HCT116 (cell line): ENCODE measurements at regions not wholly inside any gene's neighbourhood (a gene's known extent, or its start where the extent isn't known, plus 50 kb on each side); places are given as distances from the start of the nearest gene placed in this dataset.

Experiments used
- ATAC-seq: fragments of 200-7000 bp; cut with Tn5 transposase; 2 replicates; pipeline ENCODE4 v1.9.1; 2020; ENCODE audit warnings: mild to moderate bottlenecking, moderate library complexity
- BruUV-seq: library from RNA; stranded (reverse); fragments of 400-500 nt; replicated peaks from 2 replicates; lab custom pipeline; 2021; lab: Mats Ljungman, UMichigan
- CTCF ChIA-PET: fragments of 300-600 bp; sonication (Branson Sonifier 250); formaldehyde crosslinking; loops from one replicate; lab custom pipeline; 2021; ENCODE audit warnings: antibody characterized with exemption; lab: Charles Lee
- POLR2A ChIA-PET: fragments of 300-600, 350-600 bp; sonication (Branson Sonifier 250); formaldehyde crosslinking; loops from one replicate; lab custom pipeline; 2021; ENCODE audit warnings: antibody characterized with exemption; lab: Charles Lee
- RAD21 ChIA-PET, 2 experiments: fragments of 300-600 bp; sonication (Branson Sonifier 250); formaldehyde crosslinking; loops; one replicate each; lab custom pipeline; 2023; ENCODE audit warnings: low total read pairs in 2 of 2; ENCODE audit not compliant: uncharacterized antibody in 2 of 2, unreplicated experiment in 2 of 2, low non-redundant PET in 1 of 2; lab: Charles Lee
- DNase-seq: peaks from one replicate; pipeline ENCODE4 v3.0.0-alpha.2; 2010; ENCODE audit warnings: low read depth, low spot score
- H2AFZ ChIP-seq: fragments of 200-600 bp; shearing (Covaris generic), sonication (generic); 2 replicates; pipeline ENCODE4 v1.6.1; 2017; ENCODE audit warnings: low read depth, mixed run types, mixed read lengths, antibody characterized with exemption, low read length; ENCODE audit not compliant: poor library complexity, severe bottlenecking
- H3K27ac ChIP-seq: 2 replicates; pipeline ENCODE4 v1.5.1; 2012; ENCODE audit warnings: low read depth, low read length
- H3K27me3 ChIP-seq: fragments of 200-600 bp; sonication (generic); 2 replicates; pipeline ENCODE4 v1.6.1; 2016; ENCODE audit warnings: mixed run types, low read length, mixed read lengths; ENCODE audit not compliant: insufficient read depth
- H3K36me3 ChIP-seq, 2 experiments: fragments of 200-500 bp in 1 of 2; fragments of 200-600 bp in 1 of 2; sonication (Bioruptor generic) in 1 of 2; sonication (generic) in 1 of 2; 2 replicates each; pipeline versions ENCODE4 v1.5.1 to v1.6.1; 2014 to 2016; ENCODE audit warnings: low read length in 2 of 2, inconsistent platforms in 1 of 2, mixed read lengths in 1 of 2, mixed run types in 1 of 2; ENCODE audit not compliant: insufficient read depth in 2 of 2, control insufficient read depth in 1 of 2
- H3K4me1 ChIP-seq, 2 experiments: fragments of 200-600 bp in 1 of 2; sonication (generic) in 1 of 2; 2 replicates each; pipeline versions ENCODE4 v1.5.1 to v1.6.1; 2012 to 2017; ENCODE audit warnings: low read length in 2 of 2, inconsistent platforms in 1 of 2, mild to moderate bottlenecking in 1 of 2, mixed read lengths in 1 of 2, mixed run types in 1 of 2, moderate library complexity in 1 of 2; ENCODE audit not compliant: insufficient read depth in 2 of 2, control insufficient read depth in 1 of 2
- H3K4me2 ChIP-seq: fragments of 200-600 bp; sonication (generic); 2 replicates; pipeline ENCODE4 v1.6.1; 2017; ENCODE audit warnings: mixed run types, low read length, mixed read lengths
- H3K4me3 ChIP-seq, 2 experiments: fragments of 200-600 bp in 1 of 2; sonication (generic) in 1 of 2; replicated peaks in 1 of 2; 2 replicates each; pipeline ENCODE4 v1.5.1; 2011 to 2016; ENCODE audit warnings: low read length in 2 of 2, control low read depth in 1 of 2, low read depth in 1 of 2, mild to moderate bottlenecking in 1 of 2, mixed read lengths in 1 of 2, mixed run types in 1 of 2
- H3K79me2 ChIP-seq: fragments of 200-600 bp; sonication (generic); 2 replicates; pipeline ENCODE4 v1.6.1; 2017; ENCODE audit warnings: mild to moderate bottlenecking, mixed run types, low read length, moderate library complexity, mixed read lengths; ENCODE audit not compliant: insufficient read depth
- H3K9ac ChIP-seq: fragments of 200-600 bp; sonication (generic); 2 replicates; pipeline ENCODE4 v1.6.1; 2016; ENCODE audit warnings: low read length, mixed read lengths
- H3K9me2 ChIP-seq: fragments of 200-600 bp; sonication (generic), shearing (Covaris generic); 2 replicates; pipeline ENCODE4 v1.6.1; 2017; ENCODE audit warnings: mixed run types, mild to moderate bottlenecking, moderate library complexity; ENCODE audit not compliant: insufficient read depth
- H3K9me3 ChIP-seq, 2 experiments: fragments of 200-500 bp in 1 of 2; fragments of 200-600 bp in 1 of 2; sonication (Bioruptor generic) in 1 of 2; sonication (generic) in 1 of 2; 2 replicates each; pipeline ENCODE4 v1.6.1; 2014 to 2017; ENCODE audit warnings: low read length in 2 of 2, mixed read lengths in 2 of 2, inconsistent platforms in 1 of 2, low read depth in 1 of 2, mild to moderate bottlenecking in 1 of 2, mixed run types in 1 of 2, moderate library complexity in 1 of 2; ENCODE audit not compliant: control insufficient read depth in 1 of 2, insufficient read depth in 1 of 2
- H4K20me1 ChIP-seq: fragments of 200-600 bp; sonication (generic), shearing (Covaris generic); 2 replicates; pipeline ENCODE4 v1.6.1; 2017; ENCODE audit warnings: mixed run types, mild to moderate bottlenecking, moderate library complexity; ENCODE audit not compliant: insufficient read depth
- CEBPB ChIP-seq: IDR thresholded peaks from 2 replicates; pipeline ENCODE4 v1.6.1; 2012; ENCODE audit warnings: low read depth
- EGR1 ChIP-seq: IDR thresholded peaks from 2 replicates; pipeline ENCODE4 v1.6.1; 2012; ENCODE audit warnings: low read depth
- EZH2 ChIP-seq: fragments of 200-600 bp; sonication (generic); IDR thresholded peaks from 2 replicates; pipeline ENCODE4 v1.6.1; 2017; ENCODE audit warnings: antibody characterized with exemption, mixed run types
- FOSL1 ChIP-seq: IDR thresholded peaks from 2 replicates; pipeline ENCODE4 v1.6.1; 2012; ENCODE audit warnings: low read depth
- JUND ChIP-seq: IDR thresholded peaks from 2 replicates; pipeline ENCODE4 v1.6.1; 2012
- POLR2A ChIP-seq: IDR thresholded peaks from 2 replicates; pipeline ENCODE4 v1.7.0; 2011; ENCODE audit warnings: borderline replicate concordance; ENCODE audit not compliant: insufficient read depth, insufficient read length; ENCODE audit errors: extremely low read depth
- POLR2AphosphoS5 ChIP-seq: IDR thresholded peaks from 2 replicates; pipeline ENCODE4 v1.6.1; 2011; ENCODE audit warnings: mild to moderate bottlenecking, low read depth, low read length, moderate library complexity
- SIN3A ChIP-seq: IDR thresholded peaks from 2 replicates; pipeline ENCODE4 v1.6.1; 2012; ENCODE audit warnings: low read depth
- SRF ChIP-seq: IDR thresholded peaks from 2 replicates; pipeline ENCODE4 v1.6.1; 2012; ENCODE audit warnings: low read depth
- YY1 ChIP-seq: IDR thresholded peaks from 2 replicates; pipeline ENCODE4 v1.6.1; 2011; ENCODE audit warnings: low read length, low read depth, moderate library complexity, mild to moderate bottlenecking; ENCODE audit not compliant: insufficient replicate concordance; ENCODE audit errors: extremely low read depth
- ZNF274 ChIP-seq: fragments of 200-500 bp; sonication (Bioruptor generic); IDR thresholded peaks from 2 replicates; pipeline ENCODE4 v1.6.1; 2014; ENCODE audit warnings: mild to moderate bottlenecking, low read depth, low read length, inconsistent platforms
- intact Hi-C: fragments of 100-400 bp; cut with micrococcal nuclease; formaldehyde crosslinking; loops from 2 replicates; pipeline ENCODE4 v1.10.0; 2022
- TF ChIP-seq, protein P1 (sequence below): IDR thresholded peaks from 2 replicates; pipeline ENCODE4 v1.6.1; 2012; ENCODE audit warnings: low read depth
- TF ChIP-seq, protein P2 (sequence below), 3 experiments: fragments of 200-600 bp in 1 of 3; sonication (generic) in 1 of 3; IDR thresholded peaks in 2 of 3; conservative IDR thresholded peaks in 1 of 3; 2 replicates each; pipeline ENCODE4 v1.5.1; 2012 to 2017; ENCODE audit warnings: low read depth in 2 of 3, low read length in 2 of 3, antibody characterized with exemption in 1 of 3, borderline replicate concordance in 1 of 3, control low read depth in 1 of 3, mild to moderate bottlenecking in 1 of 3, mixed read lengths in 1 of 3, mixed run types in 1 of 3, moderate library complexity in 1 of 3; ENCODE audit not compliant: insufficient read depth in 1 of 3

DNA sequence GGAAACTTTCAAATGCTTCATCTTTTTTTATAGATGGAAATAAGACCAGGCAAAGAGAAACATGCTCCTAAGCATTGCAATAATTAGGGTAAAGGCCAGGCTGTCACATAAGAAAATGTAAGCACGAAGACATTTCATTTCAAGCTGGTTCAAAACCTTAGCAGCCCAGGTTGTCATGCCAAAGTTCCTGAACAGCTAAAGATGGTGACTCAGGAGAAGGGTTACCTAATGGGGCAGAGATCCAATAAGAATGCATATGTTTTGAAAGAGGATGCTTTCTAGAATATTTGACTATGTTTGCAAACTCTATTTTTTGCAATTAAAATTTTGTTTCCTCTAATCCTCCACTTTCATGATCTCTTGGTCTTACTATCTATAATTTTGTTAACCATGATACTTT, 65.6 kb upstream of the PHACTR2 start:
- no TSS peak for BruUV-seq
- CTCF ChIA-PET: no interaction called here

DNA sequence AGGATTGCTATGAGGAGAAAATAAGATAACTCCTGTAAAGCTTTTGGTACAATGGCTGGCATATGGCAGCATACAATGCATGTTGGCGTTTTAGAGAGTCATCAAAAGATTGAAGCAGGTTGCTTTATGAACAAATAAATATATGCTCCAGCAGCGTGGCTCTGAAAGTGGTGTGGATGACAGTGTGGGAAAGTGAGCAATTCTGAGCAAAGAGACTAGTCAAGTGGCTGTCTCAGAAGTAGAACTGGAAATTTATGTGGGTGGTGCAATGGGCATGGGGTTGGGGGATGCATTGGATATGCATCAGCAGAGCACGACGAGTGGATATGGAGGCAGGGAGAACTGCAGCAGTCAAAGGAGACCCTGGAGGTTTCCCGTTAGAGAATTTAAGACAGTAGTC, 66.2 kb upstream of the PHACTR2 start:
- ATAC-seq (no peak), DNase-seq (no peak)
- no peak overlapping the region for H3K4me3 ChIP-seq
- no TSS peak for BruUV-seq
- no peaks in the 10 kb centered on the region for H3K9me2 ChIP-seq
- H3K9me3 ChIP-seq: no peaks in the 10 kb centered on the region
- H3K9ac ChIP-seq: no peak overlapping the region
- H2AFZ ChIP-seq: no peak overlapping the region
- ChIA-PET POLR2A (no interaction called here), RAD21 (no interaction called here), CTCF (no interaction called here)
- H3K27ac ChIP-seq: no peak overlapping the region
- no peaks in the 10 kb centered on the region for H3K36me3 ChIP-seq
- H3K79me2 ChIP-seq: no peaks in the 10 kb centered on the region
- no peaks in the 10 kb centered on the region for H4K20me1 ChIP-seq
- no peak overlapping the region for H3K4me2 ChIP-seq
- H3K4me1 ChIP-seq: no peaks in the 10 kb centered on the region
- H3K27me3 ChIP-seq: no peaks in the 10 kb centered on the region
- intact Hi-C loops: no loop called here
- no peak for TF ChIP-seq EZH2
- no peak for TF ChIP-seq JUND
- no peak for TF ChIP-seq CEBPB
- TF ChIP-seq, protein P1, sequence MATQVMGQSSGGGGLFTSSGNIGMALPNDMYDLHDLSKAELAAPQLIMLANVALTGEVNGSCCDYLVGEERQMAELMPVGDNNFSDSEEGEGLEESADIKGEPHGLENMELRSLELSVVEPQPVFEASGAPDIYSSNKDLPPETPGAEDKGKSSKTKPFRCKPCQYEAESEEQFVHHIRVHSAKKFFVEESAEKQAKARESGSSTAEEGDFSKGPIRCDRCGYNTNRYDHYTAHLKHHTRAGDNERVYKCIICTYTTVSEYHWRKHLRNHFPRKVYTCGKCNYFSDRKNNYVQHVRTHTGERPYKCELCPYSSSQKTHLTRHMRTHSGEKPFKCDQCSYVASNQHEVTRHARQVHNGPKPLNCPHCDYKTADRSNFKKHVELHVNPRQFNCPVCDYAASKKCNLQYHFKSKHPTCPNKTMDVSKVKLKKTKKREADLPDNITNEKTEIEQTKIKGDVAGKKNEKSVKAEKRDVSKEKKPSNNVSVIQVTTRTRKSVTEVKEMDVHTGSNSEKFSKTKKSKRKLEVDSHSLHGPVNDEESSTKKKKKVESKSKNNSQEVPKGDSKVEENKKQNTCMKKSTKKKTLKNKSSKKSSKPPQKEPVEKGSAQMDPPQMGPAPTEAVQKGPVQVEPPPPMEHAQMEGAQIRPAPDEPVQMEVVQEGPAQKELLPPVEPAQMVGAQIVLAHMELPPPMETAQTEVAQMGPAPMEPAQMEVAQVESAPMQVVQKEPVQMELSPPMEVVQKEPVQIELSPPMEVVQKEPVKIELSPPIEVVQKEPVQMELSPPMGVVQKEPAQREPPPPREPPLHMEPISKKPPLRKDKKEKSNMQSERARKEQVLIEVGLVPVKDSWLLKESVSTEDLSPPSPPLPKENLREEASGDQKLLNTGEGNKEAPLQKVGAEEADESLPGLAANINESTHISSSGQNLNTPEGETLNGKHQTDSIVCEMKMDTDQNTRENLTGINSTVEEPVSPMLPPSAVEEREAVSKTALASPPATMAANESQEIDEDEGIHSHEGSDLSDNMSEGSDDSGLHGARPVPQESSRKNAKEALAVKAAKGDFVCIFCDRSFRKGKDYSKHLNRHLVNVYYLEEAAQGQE: no peak
- TF ChIP-seq SIN3A: no peak
- TF ChIP-seq, protein P2, sequence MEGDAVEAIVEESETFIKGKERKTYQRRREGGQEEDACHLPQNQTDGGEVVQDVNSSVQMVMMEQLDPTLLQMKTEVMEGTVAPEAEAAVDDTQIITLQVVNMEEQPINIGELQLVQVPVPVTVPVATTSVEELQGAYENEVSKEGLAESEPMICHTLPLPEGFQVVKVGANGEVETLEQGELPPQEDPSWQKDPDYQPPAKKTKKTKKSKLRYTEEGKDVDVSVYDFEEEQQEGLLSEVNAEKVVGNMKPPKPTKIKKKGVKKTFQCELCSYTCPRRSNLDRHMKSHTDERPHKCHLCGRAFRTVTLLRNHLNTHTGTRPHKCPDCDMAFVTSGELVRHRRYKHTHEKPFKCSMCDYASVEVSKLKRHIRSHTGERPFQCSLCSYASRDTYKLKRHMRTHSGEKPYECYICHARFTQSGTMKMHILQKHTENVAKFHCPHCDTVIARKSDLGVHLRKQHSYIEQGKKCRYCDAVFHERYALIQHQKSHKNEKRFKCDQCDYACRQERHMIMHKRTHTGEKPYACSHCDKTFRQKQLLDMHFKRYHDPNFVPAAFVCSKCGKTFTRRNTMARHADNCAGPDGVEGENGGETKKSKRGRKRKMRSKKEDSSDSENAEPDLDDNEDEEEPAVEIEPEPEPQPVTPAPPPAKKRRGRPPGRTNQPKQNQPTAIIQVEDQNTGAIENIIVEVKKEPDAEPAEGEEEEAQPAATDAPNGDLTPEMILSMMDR (IDR thresholded peaks at IDR 0.05 in 2 of 3, conservative IDR thresholded peaks at IDR 0.05 in 1 of 3; ENCODE audit: borderline replicate concordance in 1 of 3, insufficient read depth in 1 of 3, low read depth in 2 of 3, low read length in 2 of 3): no peak
- TF ChIP-seq POLR2AphosphoS5: no peak
- TF ChIP-seq POLR2A: no peak
- no peak for TF ChIP-seq SRF

More for the DNA sequence above, 65.6 kb upstream of the PHACTR2 start:
- ATAC-seq (no peak), DNase-seq (no peak)
- Histone ChIP-seq H3K9me3 (no peaks in the 10 kb centered on the region), H3K27ac (no peak overlapping the region), H4K20me1 (no peaks in the 10 kb centered on the region), H3K4me2 (no peak overlapping the region), H3K79me2 (no peaks in the 10 kb centered on the region), H3K4me1 (no peaks in the 10 kb centered on the region), H3K9ac (no peak overlapping the region), H3K4me3 (no peak overlapping the region), H3K9me2 (no peaks in the 10 kb centered on the region), H3K36me3 (no peaks in the 10 kb centered on the region), H3K27me3 (no peaks in the 10 kb centered on the region), H2AFZ (no peak overlapping the region)
- no peak for TF ChIP-seq EZH2
- no peak for TF ChIP-seq EGR1
- TF ChIP-seq, protein P2 (IDR thresholded peaks at IDR 0.05 in 2 of 3, conservative IDR thresholded peaks at IDR 0.05 in 1 of 3; ENCODE audit: borderline replicate concordance in 1 of 3, insufficient read depth in 1 of 3, low read depth in 2 of 3, low read length in 2 of 3): no peak
- TF ChIP-seq JUND: no peak
- no peak for TF ChIP-seq FOSL1
- no peak for TF ChIP-seq CEBPB
- no peak for TF ChIP-seq SIN3A
- TF ChIP-seq YY1: no peak
- no peak for TF ChIP-seq ZNF274
- intact Hi-C loops: no loop called here
- RAD21 ChIA-PET: no interaction called here
- POLR2A ChIA-PET: no interaction called here
